ENCODE measurements at regions not wholly inside any gene's neighbourhood (a gene's known extent, or its start where the extent isn't known, plus 50 kb on each side); places are given as distances from the start of the nearest gene placed in this dataset.

- TF ChIP-seq, protein P1, sequence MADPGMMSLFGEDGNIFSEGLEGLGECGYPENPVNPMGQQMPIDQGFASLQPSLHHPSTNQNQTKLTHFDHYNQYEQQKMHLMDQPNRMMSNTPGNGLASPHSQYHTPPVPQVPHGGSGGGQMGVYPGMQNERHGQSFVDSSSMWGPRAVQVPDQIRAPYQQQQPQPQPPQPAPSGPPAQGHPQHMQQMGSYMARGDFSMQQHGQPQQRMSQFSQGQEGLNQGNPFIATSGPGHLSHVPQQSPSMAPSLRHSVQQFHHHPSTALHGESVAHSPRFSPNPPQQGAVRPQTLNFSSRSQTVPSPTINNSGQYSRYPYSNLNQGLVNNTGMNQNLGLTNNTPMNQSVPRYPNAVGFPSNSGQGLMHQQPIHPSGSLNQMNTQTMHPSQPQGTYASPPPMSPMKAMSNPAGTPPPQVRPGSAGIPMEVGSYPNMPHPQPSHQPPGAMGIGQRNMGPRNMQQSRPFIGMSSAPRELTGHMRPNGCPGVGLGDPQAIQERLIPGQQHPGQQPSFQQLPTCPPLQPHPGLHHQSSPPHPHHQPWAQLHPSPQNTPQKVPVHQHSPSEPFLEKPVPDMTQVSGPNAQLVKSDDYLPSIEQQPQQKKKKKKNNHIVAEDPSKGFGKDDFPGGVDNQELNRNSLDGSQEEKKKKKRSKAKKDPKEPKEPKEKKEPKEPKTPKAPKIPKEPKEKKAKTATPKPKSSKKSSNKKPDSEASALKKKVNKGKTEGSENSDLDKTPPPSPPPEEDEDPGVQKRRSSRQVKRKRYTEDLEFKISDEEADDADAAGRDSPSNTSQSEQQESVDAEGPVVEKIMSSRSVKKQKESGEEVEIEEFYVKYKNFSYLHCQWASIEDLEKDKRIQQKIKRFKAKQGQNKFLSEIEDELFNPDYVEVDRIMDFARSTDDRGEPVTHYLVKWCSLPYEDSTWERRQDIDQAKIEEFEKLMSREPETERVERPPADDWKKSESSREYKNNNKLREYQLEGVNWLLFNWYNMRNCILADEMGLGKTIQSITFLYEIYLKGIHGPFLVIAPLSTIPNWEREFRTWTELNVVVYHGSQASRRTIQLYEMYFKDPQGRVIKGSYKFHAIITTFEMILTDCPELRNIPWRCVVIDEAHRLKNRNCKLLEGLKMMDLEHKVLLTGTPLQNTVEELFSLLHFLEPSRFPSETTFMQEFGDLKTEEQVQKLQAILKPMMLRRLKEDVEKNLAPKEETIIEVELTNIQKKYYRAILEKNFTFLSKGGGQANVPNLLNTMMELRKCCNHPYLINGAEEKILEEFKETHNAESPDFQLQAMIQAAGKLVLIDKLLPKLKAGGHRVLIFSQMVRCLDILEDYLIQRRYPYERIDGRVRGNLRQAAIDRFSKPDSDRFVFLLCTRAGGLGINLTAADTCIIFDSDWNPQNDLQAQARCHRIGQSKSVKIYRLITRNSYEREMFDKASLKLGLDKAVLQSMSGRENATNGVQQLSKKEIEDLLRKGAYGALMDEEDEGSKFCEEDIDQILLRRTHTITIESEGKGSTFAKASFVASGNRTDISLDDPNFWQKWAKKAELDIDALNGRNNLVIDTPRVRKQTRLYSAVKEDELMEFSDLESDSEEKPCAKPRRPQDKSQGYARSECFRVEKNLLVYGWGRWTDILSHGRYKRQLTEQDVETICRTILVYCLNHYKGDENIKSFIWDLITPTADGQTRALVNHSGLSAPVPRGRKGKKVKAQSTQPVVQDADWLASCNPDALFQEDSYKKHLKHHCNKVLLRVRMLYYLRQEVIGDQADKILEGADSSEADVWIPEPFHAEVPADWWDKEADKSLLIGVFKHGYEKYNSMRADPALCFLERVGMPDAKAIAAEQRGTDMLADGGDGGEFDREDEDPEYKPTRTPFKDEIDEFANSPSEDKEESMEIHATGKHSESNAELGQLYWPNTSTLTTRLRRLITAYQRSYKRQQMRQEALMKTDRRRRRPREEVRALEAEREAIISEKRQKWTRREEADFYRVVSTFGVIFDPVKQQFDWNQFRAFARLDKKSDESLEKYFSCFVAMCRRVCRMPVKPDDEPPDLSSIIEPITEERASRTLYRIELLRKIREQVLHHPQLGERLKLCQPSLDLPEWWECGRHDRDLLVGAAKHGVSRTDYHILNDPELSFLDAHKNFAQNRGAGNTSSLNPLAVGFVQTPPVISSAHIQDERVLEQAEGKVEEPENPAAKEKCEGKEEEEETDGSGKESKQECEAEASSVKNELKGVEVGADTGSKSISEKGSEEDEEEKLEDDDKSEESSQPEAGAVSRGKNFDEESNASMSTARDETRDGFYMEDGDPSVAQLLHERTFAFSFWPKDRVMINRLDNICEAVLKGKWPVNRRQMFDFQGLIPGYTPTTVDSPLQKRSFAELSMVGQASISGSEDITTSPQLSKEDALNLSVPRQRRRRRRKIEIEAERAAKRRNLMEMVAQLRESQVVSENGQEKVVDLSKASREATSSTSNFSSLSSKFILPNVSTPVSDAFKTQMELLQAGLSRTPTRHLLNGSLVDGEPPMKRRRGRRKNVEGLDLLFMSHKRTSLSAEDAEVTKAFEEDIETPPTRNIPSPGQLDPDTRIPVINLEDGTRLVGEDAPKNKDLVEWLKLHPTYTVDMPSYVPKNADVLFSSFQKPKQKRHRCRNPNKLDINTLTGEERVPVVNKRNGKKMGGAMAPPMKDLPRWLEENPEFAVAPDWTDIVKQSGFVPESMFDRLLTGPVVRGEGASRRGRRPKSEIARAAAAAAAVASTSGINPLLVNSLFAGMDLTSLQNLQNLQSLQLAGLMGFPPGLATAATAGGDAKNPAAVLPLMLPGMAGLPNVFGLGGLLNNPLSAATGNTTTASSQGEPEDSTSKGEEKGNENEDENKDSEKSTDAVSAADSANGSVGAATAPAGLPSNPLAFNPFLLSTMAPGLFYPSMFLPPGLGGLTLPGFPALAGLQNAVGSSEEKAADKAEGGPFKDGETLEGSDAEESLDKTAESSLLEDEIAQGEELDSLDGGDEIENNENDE (IDR thresholded peaks at IDR 0.05; ENCODE audit: insufficient replicate concordance, low read length), result no peak
- TF ChIP-seq GABPA (IDR thresholded peaks at IDR 0.05; ENCODE audit: borderline replicate concordance, insufficient read depth, low read length) (no peak), RAD21 (IDR thresholded peaks at IDR 0.05 in 1 of 2, conservative IDR thresholded peaks at IDR 0.05 in 1 of 2; ENCODE audit: low read depth in 2 of 2, low read length in 2 of 2) (no peak), JUN (IDR thresholded peaks at IDR 0.05; ENCODE audit: low read depth, low read length) (no peak), RBBP5 (IDR thresholded peaks at IDR 0.05; ENCODE audit: borderline replicate concordance, low read depth, low read length) (no peak), EZH2 (IDR thresholded peaks at IDR 0.05; ENCODE audit: low read depth, low read length, severe bottlenecking) (no peak), KDM1A (IDR thresholded peaks at IDR 0.05; ENCODE audit: borderline replicate concordance, low read length) (no peak), SUZ12 (IDR thresholded peaks at IDR 0.05; ENCODE audit: low read length) (no peak), RFX5 (IDR thresholded peaks at IDR 0.05; ENCODE audit: borderline replicate concordance, low read depth, low read length) (no peak)
Observed at GRCh38 chr15:66929843-66930402, 135.5 kb upstream of the SMAD3 start (continued).
